GM12892 (cell line): ENCODE measurements at regions not wholly inside any gene's neighbourhood (a gene's known extent, or its start where the extent isn't known, plus 50 kb on each side); places are given as distances from the start of the nearest gene placed in this dataset.

ENCODE experiments used
- POLR2A ChIP-seq: IDR thresholded peaks from 2 replicates; pipeline ENCODE4 v1.6.1; 2011; ENCODE audit warnings: low read depth, low read length, control low read depth
- POLR2AphosphoS5 ChIP-seq: IDR thresholded peaks from 2 replicates; pipeline ENCODE4 v1.6.1; 2011; ENCODE audit warnings: low read depth, low read length, control low read depth
- TAF1 ChIP-seq: IDR thresholded peaks from 2 replicates; pipeline ENCODE4 v1.6.1; 2011; ENCODE audit warnings: low read depth, mild to moderate bottlenecking, control low read depth, low read length, borderline replicate concordance

GRCh38 chr2:8482432-8482831, 199.4 kb upstream of the ID2 start:
- TF ChIP-seq POLR2A (no peak), TAF1 (no peak), POLR2AphosphoS5 (no peak)
